ENCODE measurements at regions not wholly inside any gene's neighbourhood (a gene's known extent, or its start where the extent isn't known, plus 50 kb on each side); places are given as distances from the start of the nearest gene placed in this dataset.

DNA sequence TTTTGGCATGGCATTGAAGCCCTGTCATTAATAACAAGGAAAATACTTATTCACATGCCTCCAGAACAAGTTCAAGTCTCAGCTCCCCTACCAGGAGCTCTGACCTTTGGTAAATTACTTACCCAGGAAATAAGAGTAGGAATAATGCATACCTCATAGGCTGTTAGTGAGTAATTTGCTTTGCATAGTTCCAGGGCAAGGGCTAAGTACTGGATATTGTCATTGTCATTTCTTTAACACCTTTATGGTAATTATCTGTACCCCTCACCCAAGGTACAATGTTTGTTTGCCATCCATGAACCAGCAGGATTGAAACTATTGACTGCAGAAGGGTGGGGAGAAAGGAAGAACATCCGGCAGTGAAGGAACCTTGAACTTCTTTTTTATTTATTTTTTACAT lies 148.5 kb downstream of the SOX2 start:
- no peak for TF ChIP-seq CTCF (conservative IDR thresholded peaks at IDR 0.05; ENCODE audit: low read depth, low read length)
- no peak for TF ChIP-seq MAZ (IDR thresholded peaks at IDR 0.05; ENCODE audit: borderline replicate concordance, low read depth, low read length)
- no peak for TF ChIP-seq MAFK (IDR thresholded peaks at IDR 0.05; ENCODE audit: low read depth, low read length)
- no peak for TF ChIP-seq POLR2A (IDR thresholded peaks at IDR 0.05; ENCODE audit: low read depth, low read length)
- TF ChIP-seq BHLHE40 (IDR thresholded peaks at IDR 0.05; ENCODE audit: low read depth, low read length), result no peak
- no peak for TF ChIP-seq RFX5 (IDR thresholded peaks at IDR 0.05; ENCODE audit: low read depth, low read length)
- TF ChIP-seq NFE2L2 (IDR thresholded peaks at IDR 0.05; ENCODE audit: low read depth, low read length), result no peak
- no peak for TF ChIP-seq RCOR1 (IDR thresholded peaks at IDR 0.05; ENCODE audit: insufficient replicate concordance, low read length)
- no peak for TF ChIP-seq CHD1 (IDR thresholded peaks at IDR 0.05; ENCODE audit: low read depth, low read length)
- no peak for TF ChIP-seq MXI1 (IDR thresholded peaks at IDR 0.05; ENCODE audit: borderline replicate concordance, low read depth, low read length)
- TF ChIP-seq RAD21 (IDR thresholded peaks at IDR 0.05; ENCODE audit: low read length), result no peak
- TF ChIP-seq FOS (IDR thresholded peaks at IDR 0.05; ENCODE audit: low read depth, low read length), result no peak
- TF ChIP-seq CEBPB (IDR thresholded peaks at IDR 0.05; ENCODE audit: low read depth, low read length), result no peak
